ENCODE measurements at regions not wholly inside any gene's neighbourhood (a gene's known extent, or its start where the extent isn't known, plus 50 kb on each side); places are given as distances from the start of the nearest gene placed in this dataset.

DNA sequence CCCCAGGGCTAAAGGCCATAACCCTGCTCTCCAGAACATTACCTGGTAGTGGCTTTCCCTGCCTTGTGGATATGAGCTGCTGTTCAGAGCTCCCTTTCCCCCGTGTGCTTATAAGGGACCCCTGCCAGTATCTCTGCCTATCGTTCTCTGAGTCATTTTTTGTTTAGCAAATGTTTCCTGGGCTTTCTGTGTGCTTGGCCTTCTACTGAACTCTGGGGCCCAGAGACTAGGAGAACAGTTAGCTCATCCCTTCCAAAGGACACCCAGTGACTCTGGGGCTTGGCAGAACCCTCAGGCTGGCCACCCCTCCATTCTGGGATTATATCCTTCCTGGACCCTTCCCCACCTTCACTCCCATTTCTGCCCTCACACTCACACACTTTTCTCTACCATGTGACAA, 80.8 kb upstream of the POU3F1 start:
- H3K27me3 ChIP-seq = peaks cover 0 to 13% of the 10 kb centered on the region in 2 donors

DNA sequence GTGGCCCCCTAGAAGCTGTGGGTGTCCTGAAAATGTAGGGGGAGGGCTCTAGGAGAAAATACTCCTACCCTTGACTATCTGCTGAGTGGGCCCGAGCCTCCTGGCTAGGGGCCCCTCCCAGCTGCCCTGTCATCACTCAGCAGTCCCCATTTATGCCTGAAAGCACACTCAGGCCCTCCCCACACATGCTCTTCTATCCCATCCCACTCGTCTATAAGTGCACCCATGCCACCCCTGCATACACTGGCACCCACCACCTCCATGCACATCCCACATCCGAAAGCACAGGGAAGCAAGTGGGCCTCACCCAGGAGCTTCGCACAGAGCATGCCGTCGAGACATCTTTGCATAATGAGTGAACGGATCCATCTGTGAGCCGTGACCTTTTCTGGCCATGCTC, 80.4 kb upstream of the POU3F1 start:
- Histone ChIP-seq H3K36me3 (no peaks in the 10 kb centered on the region), H3K4me1 (no peaks in the 10 kb centered on the region), H3K4me3 (no peak overlapping the region), H3K27ac (no peak overlapping the region), H3K9me3 (no peaks in the 10 kb centered on the region), H3K27me3 (peaks cover 0 to 13% of the 10 kb centered on the region in 2 donors)
- DNase-seq (ENCODE audit: low spot score in 2 of 2) = no peak
- TF ChIP-seq, protein P1, sequence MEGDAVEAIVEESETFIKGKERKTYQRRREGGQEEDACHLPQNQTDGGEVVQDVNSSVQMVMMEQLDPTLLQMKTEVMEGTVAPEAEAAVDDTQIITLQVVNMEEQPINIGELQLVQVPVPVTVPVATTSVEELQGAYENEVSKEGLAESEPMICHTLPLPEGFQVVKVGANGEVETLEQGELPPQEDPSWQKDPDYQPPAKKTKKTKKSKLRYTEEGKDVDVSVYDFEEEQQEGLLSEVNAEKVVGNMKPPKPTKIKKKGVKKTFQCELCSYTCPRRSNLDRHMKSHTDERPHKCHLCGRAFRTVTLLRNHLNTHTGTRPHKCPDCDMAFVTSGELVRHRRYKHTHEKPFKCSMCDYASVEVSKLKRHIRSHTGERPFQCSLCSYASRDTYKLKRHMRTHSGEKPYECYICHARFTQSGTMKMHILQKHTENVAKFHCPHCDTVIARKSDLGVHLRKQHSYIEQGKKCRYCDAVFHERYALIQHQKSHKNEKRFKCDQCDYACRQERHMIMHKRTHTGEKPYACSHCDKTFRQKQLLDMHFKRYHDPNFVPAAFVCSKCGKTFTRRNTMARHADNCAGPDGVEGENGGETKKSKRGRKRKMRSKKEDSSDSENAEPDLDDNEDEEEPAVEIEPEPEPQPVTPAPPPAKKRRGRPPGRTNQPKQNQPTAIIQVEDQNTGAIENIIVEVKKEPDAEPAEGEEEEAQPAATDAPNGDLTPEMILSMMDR (IDR thresholded peaks at IDR 0.05) = no peak
- TF ChIP-seq POLR2AphosphoS5 (IDR thresholded peaks at IDR 0.05) = no peak
- TF ChIP-seq POLR2A (IDR thresholded peaks at IDR 0.05) = no peak
- intact Hi-C loops (cut with DNase I; ENCODE audit: low total_unique reads) = no loop called here

More for the DNA sequence above, 80.8 kb upstream of the POU3F1 start:
- Histone ChIP-seq H3K4me3 (no peak overlapping the region), H3K27ac (no peak overlapping the region), H3K4me1 (no peaks in the 10 kb centered on the region), H3K36me3 (no peaks in the 10 kb centered on the region), H3K9me3 (no peaks in the 10 kb centered on the region)
- intact Hi-C loops (cut with DNase I; ENCODE audit: low total_unique reads) = no loop called here
- TF ChIP-seq, protein P1 (IDR thresholded peaks at IDR 0.05) = no peak
- TF ChIP-seq POLR2AphosphoS5 (IDR thresholded peaks at IDR 0.05) = no peak
- TF ChIP-seq POLR2A (IDR thresholded peaks at IDR 0.05) = no peak
- DNase-seq (ENCODE audit: low spot score in 2 of 2) = no peak

GRCh38 chr1:38125837-38126520, 79.4 kb upstream of the POU3F1 start:
- Histone ChIP-seq H3K27me3 (peaks cover 0 to 7% of the 10 kb centered on the region in 2 donors), H3K9me3 (no peaks in the 10 kb centered on the region), H3K27ac (no peak overlapping the region), H3K4me1 (no peaks in the 10 kb centered on the region), H3K4me3 (no peak overlapping the region), H3K36me3 (no peaks in the 10 kb centered on the region)
- TF ChIP-seq POLR2AphosphoS5 (IDR thresholded peaks at IDR 0.05) (no peak), POLR2A (IDR thresholded peaks at IDR 0.05) (no peak)
- TF ChIP-seq, protein P1 (IDR thresholded peaks at IDR 0.05) = no peak
- intact Hi-C loops (cut with DNase I; ENCODE audit: low total_unique reads) = no loop called here
- DNase-seq (ENCODE audit: low spot score in 2 of 2) = no peak

DNA sequence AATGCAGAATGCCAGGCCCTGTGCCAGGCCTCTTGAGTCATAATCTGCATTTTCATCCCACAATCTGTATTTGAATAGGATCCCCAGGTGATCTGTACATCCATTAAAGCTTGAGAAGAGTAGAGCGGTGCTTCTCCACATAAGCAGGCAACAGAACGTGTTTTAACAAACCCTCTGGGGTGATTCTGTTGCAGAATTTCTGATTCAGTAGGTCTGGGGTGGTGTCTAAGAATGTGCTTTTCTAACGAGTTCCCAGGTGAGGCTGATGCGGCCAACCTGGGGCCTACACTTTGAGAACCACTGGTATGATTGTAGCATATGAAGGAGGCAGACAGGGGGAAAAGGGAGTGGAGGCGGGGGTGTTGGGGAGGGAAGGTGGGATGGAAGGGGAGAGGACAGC, 78.4 kb upstream of the POU3F1 start:
- no peak for DNase-seq (ENCODE audit: low spot score in 2 of 2)
- H3K36me3 ChIP-seq = no peaks in the 10 kb centered on the region
- intact Hi-C loops (cut with DNase I; ENCODE audit: low total_unique reads) = no loop called here

GRCh38 chr1:38123356-38124135, 77.0 kb upstream of the POU3F1 start:
- Histone ChIP-seq H3K9me3 (no peaks in the 10 kb centered on the region), H3K4me1 (no peaks in the 10 kb centered on the region), H3K27me3 (peaks cover 0 to 6% of the 10 kb centered on the region in 2 donors), H3K36me3 (no peaks in the 10 kb centered on the region), H3K4me3 (no peak overlapping the region), H3K27ac (no peak overlapping the region)
- TF ChIP-seq POLR2AphosphoS5 (IDR thresholded peaks at IDR 0.05) = no peak
- TF ChIP-seq POLR2A (IDR thresholded peaks at IDR 0.05) = no peak
- TF ChIP-seq, protein P1 (IDR thresholded peaks at IDR 0.05) = no peak
- intact Hi-C loops (cut with DNase I; ENCODE audit: low total_unique reads) = no loop called here
- no peak for DNase-seq (ENCODE audit: low spot score in 2 of 2)

More for the DNA sequence above, 78.4 kb upstream of the POU3F1 start:
- no peak overlapping the region for H3K4me3 ChIP-seq
- H3K27me3 ChIP-seq = peaks cover 0 to 6% of the 10 kb centered on the region in 2 donors
- TF ChIP-seq POLR2A (IDR thresholded peaks at IDR 0.05) = no peak
- H3K4me1 ChIP-seq = no peaks in the 10 kb centered on the region
- no peak overlapping the region for H3K27ac ChIP-seq
- no peaks in the 10 kb centered on the region for H3K9me3 ChIP-seq

Data from breast epithelium (tissue), 4 donors.